ENCODE measurements at regions not wholly inside any gene's neighbourhood (a gene's known extent, or its start where the extent isn't known, plus 50 kb on each side); places are given as distances from the start of the nearest gene placed in this dataset.
A peak's percentile ranks its signal among the peaks of the same experiment; 100 is the strongest.

DNA sequence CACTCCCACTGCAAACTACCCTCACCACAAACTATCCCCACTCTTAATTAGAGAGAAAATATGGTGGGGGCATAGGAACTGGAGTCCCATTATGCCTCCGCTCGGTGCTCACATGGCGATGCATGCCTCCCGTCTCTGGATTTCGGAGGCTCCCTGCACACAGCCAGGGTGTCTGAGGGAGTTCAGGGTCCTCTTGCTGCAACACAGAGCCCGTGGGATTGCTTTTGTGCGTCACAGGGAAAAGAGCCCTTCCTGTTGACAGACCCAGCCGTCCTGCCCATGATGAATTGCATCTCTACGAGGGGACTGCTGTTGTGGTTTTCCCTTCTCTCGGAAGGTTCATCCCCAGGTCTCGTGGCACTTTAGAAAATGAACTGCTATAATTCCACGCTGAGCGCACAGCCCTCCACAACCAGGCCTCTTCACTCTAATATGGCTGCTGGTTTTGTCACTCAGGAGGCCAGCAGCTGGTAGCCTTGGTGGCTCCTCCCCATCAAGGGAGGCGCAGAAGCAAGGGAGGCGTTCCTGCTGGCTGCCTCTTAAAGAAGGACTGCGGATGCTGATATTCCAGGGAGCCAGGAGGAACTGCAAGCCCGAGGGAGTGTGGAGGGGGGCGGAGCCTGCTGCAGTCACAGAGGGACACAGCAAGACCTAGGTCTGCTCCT lies 158.0 kb downstream of the KCNA5 start:
- no peak overlapping the region for H3K4me3 ChIP-seq
- H3K9me2 ChIP-seq (ENCODE audit: insufficient read depth): no peaks in the 10 kb centered on the region
- ATAC-seq (peak; percentile 55), DNase-seq (ENCODE audit: low spot score) (peak; percentile 71)
- 0 out of 2 replicates have a peak, but pooled peaks cover 4% of the 10 kb centered on the region for H4K20me1 ChIP-seq (replicated peaks; ENCODE audit: insufficient read depth)
- no peaks in the 10 kb centered on the region for H3K36me3 ChIP-seq (ENCODE audit: insufficient read depth)
- H3K4me1 ChIP-seq (ENCODE audit: insufficient read depth): peaks cover 19% of the 10 kb centered on the region; the same call in 1 of the 2 replicates
- no peaks in the 10 kb centered on the region for H3F3A ChIP-seq (replicated peaks; ENCODE audit: low read depth)
- H3K27ac Mint-ChIP-seq: no peak overlapping the region
- no peak overlapping the region for H3K4me3 Mint-ChIP-seq
- H3K27me3 Mint-ChIP-seq (ENCODE audit: insufficient read depth, low read depth, poor library complexity): peaks cover 2% of the 10 kb centered on the region
- H3K9me3 Mint-ChIP-seq: no peaks in the 10 kb centered on the region
- H3K36me3 Mint-ChIP-seq (ENCODE audit: low read depth): no peaks in the 10 kb centered on the region
- H3K27ac ChIP-seq (ENCODE audit: low read depth): no peak overlapping the region
- H3K27me3 ChIP-seq (ENCODE audit: insufficient read depth): no peaks in the 10 kb centered on the region
- H2AFZ ChIP-seq: no peak overlapping the region
- H3K4me2 ChIP-seq: no peak overlapping the region
- H3K79me2 ChIP-seq (replicated peaks; ENCODE audit: insufficient read depth): no peaks in the 10 kb centered on the region
- no peak for TF ChIP-seq JUNB (IDR thresholded peaks at IDR 0.05; ENCODE audit: unreplicated experiment)
- TF ChIP-seq, protein P1, sequence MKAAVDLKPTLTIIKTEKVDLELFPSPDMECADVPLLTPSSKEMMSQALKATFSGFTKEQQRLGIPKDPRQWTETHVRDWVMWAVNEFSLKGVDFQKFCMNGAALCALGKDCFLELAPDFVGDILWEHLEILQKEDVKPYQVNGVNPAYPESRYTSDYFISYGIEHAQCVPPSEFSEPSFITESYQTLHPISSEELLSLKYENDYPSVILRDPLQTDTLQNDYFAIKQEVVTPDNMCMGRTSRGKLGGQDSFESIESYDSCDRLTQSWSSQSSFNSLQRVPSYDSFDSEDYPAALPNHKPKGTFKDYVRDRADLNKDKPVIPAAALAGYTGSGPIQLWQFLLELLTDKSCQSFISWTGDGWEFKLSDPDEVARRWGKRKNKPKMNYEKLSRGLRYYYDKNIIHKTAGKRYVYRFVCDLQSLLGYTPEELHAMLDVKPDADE (IDR thresholded peaks at IDR 0.05): no peak
- no peak for TF ChIP-seq ZNF462 (CRISPR knock-in tag; IDR thresholded peaks at IDR 0.05)
- TF ChIP-seq EZH2 (IDR thresholded peaks at IDR 0.05; ENCODE audit: low read depth, unreplicated experiment): no peak
- no peak for TF ChIP-seq CREB1 (CRISPR knock-in tag; IDR thresholded peaks at IDR 0.05; ENCODE audit: low read depth)
- TF ChIP-seq, protein P2, sequence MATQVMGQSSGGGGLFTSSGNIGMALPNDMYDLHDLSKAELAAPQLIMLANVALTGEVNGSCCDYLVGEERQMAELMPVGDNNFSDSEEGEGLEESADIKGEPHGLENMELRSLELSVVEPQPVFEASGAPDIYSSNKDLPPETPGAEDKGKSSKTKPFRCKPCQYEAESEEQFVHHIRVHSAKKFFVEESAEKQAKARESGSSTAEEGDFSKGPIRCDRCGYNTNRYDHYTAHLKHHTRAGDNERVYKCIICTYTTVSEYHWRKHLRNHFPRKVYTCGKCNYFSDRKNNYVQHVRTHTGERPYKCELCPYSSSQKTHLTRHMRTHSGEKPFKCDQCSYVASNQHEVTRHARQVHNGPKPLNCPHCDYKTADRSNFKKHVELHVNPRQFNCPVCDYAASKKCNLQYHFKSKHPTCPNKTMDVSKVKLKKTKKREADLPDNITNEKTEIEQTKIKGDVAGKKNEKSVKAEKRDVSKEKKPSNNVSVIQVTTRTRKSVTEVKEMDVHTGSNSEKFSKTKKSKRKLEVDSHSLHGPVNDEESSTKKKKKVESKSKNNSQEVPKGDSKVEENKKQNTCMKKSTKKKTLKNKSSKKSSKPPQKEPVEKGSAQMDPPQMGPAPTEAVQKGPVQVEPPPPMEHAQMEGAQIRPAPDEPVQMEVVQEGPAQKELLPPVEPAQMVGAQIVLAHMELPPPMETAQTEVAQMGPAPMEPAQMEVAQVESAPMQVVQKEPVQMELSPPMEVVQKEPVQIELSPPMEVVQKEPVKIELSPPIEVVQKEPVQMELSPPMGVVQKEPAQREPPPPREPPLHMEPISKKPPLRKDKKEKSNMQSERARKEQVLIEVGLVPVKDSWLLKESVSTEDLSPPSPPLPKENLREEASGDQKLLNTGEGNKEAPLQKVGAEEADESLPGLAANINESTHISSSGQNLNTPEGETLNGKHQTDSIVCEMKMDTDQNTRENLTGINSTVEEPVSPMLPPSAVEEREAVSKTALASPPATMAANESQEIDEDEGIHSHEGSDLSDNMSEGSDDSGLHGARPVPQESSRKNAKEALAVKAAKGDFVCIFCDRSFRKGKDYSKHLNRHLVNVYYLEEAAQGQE (IDR thresholded peaks at IDR 0.05; ENCODE audit: unreplicated experiment): no peak
- no peak for TF ChIP-seq ZNF114 (CRISPR knock-in tag; IDR thresholded peaks at IDR 0.05)
- H3K4me1 Mint-ChIP-seq: peaks cover 34% of the 10 kb centered on the region
